Thyroid gland (tissue), 4 donors: ENCODE measurements at regions not wholly inside any gene's neighbourhood (a gene's known extent, or its start where the extent isn't known, plus 50 kb on each side); places are given as distances from the start of the nearest gene placed in this dataset.

Source experiments
- DNase-seq, 2 donors: peaks; one replicate each; pipeline ENCODE4 v3.0.0-alpha.2; 2019
- H3K27ac ChIP-seq, 3 donors: fragments of 200-600 bp; sonication (generic); 1 replicate in 2 of 3; 2 replicates in 1 of 3; pipeline ENCODE4 v1.5.1; 2016 to 2019; ENCODE audit warnings: mild to moderate bottlenecking in 1 of 3, moderate library complexity in 1 of 3
- H3K27me3 ChIP-seq: fragments of 200-600 bp; sonication (generic); one replicate; pipeline ENCODE4 v1.5.1; 2019
- H3K36me3 ChIP-seq, 2 donors: fragments of 200-600 bp; sonication (generic); one replicate each; pipeline ENCODE4 v1.5.1; 2016 to 2019
- H3K4me1 ChIP-seq, 2 donors: fragments of 200-600 bp; sonication (generic); one replicate each; pipeline ENCODE4 v1.5.1; 2017 to 2019
- H3K4me3 ChIP-seq, 3 donors: fragments of 200-600 bp; sonication (generic); replicated peaks in 1 of 3; 1 replicate in 2 of 3; 2 replicates in 1 of 3; pipeline ENCODE4 v1.5.1; 2016; ENCODE audit warnings: mild to moderate bottlenecking in 1 of 3
- H3K9me3 ChIP-seq: fragments of 200-600 bp; sonication (generic); one replicate; pipeline ENCODE4 v1.5.1; 2017
- POLR2A ChIP-seq, 2 donors: fragments of 450-650 bp; IDR thresholded peaks; one replicate each; pipeline ENCODE4 v1.6.1; 2017; ENCODE audit warnings: antibody characterized with exemption in 2 of 2, mild to moderate bottlenecking in 2 of 2, moderate library complexity in 1 of 2
- WGBS, 2 donors: methylation state at CpG; one replicate each; pipeline ENCODE4 v1.1.5; 2017; 5-methylcytosine and 5-hydroxymethylcytosine counted together
- intact Hi-C: fragments of 100-400 bp; cut with DNase I; formaldehyde crosslinking; loops from one replicate; pipeline ENCODE4 v1.15.1; 2023
- TF ChIP-seq, protein P1 (sequence below), 6 experiments: fragments of 200-600 bp in 3 of 6; fragments of 450-650 bp in 3 of 6; sonication (generic) in 3 of 6; IDR thresholded peaks; one replicate each; pipeline ENCODE4 v1.5.1; 2016 to 2019; ENCODE audit warnings: antibody characterized with exemption in 6 of 6, mild to moderate bottlenecking in 2 of 6, inconsistent platforms in 1 of 6, moderate library complexity in 1 of 6

DNA sequence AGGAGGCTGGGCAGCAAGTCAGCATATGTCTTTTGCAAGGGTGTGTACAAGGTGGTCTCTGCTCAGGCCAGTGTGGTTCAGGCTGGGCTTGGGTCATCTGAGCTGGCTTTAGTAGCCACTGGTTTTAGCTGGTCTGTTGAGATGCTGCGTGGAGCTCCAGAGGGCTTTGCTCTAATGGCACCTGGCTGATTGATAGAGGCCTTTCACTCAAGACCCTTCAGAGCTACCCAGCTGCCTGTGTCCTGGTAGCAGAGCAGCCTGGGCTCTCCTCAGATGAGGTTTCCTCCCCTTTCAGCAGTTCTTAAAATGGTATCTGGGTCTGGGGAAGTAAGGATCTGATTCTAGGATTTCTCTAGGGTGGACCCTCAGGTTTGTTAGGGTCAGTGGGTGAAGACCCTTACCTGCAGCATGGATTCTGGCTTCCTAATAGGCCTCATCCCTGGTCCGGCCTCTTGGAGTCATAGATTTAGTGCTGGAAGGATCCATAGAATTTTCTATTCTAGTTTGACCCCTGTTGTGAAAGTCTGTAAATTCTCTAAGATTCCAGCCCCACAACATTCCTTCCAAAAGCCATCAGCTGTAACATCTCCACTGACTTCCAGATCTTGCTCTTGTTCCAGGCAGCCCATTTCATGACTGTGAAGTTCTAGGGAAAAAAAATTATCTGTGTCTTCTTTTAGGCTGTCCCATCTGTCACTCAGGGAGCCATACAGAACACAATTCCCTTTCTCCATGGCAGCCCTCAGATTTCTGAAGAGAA is 190.2 kb upstream of the ZBED5 start:
- no peak for TF ChIP-seq POLR2A (IDR thresholded peaks at IDR 0.05)
- TF ChIP-seq, protein P1, sequence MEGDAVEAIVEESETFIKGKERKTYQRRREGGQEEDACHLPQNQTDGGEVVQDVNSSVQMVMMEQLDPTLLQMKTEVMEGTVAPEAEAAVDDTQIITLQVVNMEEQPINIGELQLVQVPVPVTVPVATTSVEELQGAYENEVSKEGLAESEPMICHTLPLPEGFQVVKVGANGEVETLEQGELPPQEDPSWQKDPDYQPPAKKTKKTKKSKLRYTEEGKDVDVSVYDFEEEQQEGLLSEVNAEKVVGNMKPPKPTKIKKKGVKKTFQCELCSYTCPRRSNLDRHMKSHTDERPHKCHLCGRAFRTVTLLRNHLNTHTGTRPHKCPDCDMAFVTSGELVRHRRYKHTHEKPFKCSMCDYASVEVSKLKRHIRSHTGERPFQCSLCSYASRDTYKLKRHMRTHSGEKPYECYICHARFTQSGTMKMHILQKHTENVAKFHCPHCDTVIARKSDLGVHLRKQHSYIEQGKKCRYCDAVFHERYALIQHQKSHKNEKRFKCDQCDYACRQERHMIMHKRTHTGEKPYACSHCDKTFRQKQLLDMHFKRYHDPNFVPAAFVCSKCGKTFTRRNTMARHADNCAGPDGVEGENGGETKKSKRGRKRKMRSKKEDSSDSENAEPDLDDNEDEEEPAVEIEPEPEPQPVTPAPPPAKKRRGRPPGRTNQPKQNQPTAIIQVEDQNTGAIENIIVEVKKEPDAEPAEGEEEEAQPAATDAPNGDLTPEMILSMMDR (IDR thresholded peaks at IDR 0.05) = no peak
- no peak for DNase-seq
- WGBS, 2 donors = 43 to 96% methylated on average over 2 of the region's 2 CpGs
- H3K27me3 ChIP-seq = no peaks in the 10 kb centered on the region
- no peaks in the 10 kb centered on the region for H3K9me3 ChIP-seq
- no peak overlapping the region for H3K27ac ChIP-seq
- no peaks in the 10 kb centered on the region for H3K36me3 ChIP-seq
- H3K4me1 ChIP-seq = no peaks in the 10 kb centered on the region
- intact Hi-C loops = no loop called here
- no peak overlapping the region for H3K4me3 ChIP-seq

DNA sequence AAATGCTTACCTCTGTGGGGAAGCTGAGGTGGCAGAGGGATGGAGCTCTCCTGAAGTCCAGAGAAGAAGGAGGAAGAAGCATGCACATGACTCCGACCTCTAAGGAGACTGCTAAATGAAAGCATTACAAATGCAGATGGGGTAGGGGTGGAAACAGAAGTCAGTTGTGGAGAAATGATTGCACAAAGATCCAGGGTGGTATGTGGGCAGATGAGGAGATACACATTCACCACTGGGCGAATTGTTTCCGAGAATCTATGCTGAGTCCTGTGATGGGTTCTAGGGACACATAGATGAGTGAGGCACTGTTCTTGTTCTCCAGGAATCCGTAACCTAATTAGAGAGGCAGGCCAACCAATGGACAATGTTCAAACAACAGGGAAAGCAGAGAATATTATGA is 188.9 kb upstream of the ZBED5 start:
- WGBS, 2 donors = 89 to 95% methylated on average over 4 of the region's 4 CpGs
- intact Hi-C loops = no loop called here
- DNase-seq = no peak
- TF ChIP-seq, protein P1 (IDR thresholded peaks at IDR 0.05) = no peak
- no peak for TF ChIP-seq POLR2A (IDR thresholded peaks at IDR 0.05)
- no peaks in the 10 kb centered on the region for H3K9me3 ChIP-seq
- no peaks in the 10 kb centered on the region for H3K36me3 ChIP-seq
- H3K4me1 ChIP-seq = no peaks in the 10 kb centered on the region
- H3K27ac ChIP-seq = no peak overlapping the region
- no peaks in the 10 kb centered on the region for H3K27me3 ChIP-seq
- no peak overlapping the region for H3K4me3 ChIP-seq

DNA sequence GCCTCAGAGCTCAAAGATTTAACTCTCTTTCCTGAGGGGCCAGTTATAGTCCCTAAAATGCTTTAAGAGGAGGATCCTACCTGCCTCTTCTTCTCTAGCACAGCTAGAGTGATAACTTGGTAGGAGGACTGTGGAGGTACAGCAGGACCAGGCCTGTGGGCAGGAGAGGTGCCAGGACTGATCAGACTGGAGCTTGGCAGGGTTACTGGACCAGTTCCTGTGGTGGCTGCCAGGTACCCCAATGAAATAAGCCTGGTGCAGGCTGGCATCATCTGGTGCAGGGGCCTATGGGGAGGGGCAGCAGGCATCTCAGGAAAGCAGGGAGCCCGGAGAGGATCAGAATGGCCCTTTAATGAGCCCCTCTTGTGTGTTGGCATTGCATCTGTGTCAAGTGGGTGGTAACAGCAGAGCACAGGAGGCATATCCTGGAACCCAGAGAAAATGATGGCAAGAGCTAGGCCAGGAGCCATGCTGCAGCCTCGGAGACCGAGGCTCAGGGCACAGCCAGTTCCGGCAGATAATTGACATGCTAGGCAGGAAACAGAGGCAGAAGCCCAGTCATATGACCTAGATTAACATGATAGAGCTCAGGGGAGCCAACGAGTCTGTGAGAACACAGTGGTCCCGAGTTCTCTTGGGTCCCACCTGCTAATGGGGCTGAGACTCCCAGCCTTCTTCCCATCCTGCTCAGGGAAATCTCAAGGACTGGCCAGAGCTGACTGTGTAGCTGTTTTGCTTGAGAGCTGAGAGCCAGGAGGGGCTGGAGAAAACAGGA is 187.5 kb upstream of the ZBED5 start:
- Histone ChIP-seq H3K4me3 (no peak overlapping the region), H3K27ac (no peak overlapping the region), H3K36me3 (no peaks in the 10 kb centered on the region), H3K9me3 (no peaks in the 10 kb centered on the region), H3K27me3 (no peaks in the 10 kb centered on the region), H3K4me1 (no peaks in the 10 kb centered on the region)
- intact Hi-C loops = no loop called here
- 85 to 93% methylated on average over 4 to 6 of the region's 6 CpGs for WGBS, 2 donors
- no peak for TF ChIP-seq POLR2A (IDR thresholded peaks at IDR 0.05)
- TF ChIP-seq, protein P1 (IDR thresholded peaks at IDR 0.05) = no peak
- no peak for DNase-seq

DNA sequence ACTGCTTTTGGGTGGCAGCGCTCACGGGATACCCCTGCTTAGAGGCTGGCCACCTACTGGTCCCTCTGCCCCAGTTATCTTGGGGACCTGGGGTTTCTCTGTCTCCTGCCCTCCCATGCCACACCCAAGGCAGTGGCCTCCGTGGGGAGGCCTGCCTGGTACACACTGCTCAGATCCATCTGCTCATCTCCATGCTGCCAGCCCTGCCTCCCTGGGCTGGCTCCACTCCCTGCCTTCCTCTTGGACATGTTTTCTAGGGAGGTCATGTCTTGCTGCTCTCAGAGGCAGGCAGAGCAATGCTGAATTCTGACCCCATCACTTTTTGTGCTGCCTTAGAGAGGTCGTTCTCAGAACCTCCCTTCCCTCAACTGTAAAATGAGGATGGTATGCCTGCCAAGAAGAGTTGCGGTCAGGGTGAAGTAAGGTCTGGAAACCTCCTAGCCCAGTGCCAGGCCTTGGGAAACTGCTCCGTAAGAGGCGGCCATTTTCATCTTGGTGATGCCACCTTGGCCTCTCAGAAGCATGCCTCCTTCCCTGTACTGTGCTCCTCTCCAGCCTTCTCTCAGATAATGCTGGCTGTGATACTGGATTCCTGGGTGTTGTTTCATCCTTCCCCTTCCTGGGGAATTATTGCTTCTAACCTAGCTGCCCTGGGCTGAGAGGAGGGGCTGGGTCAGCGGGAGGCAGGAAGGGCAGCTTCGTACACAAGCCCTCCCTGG is 186.4 kb upstream of the ZBED5 start:
- H3K9me3 ChIP-seq = no peaks in the 10 kb centered on the region
- TF ChIP-seq POLR2A (IDR thresholded peaks at IDR 0.05) = no peak
- TF ChIP-seq, protein P1 (IDR thresholded peaks at IDR 0.05) = no peak
- H3K4me3 ChIP-seq = no peak overlapping the region
- 88 to 89% methylated on average over 9 of the region's 9 CpGs for WGBS, 2 donors
- peaks cover 4 to 5% of the 10 kb centered on the region in 2 donors for H3K4me1 ChIP-seq
- no peaks in the 10 kb centered on the region for H3K27me3 ChIP-seq
- no peaks in the 10 kb centered on the region for H3K36me3 ChIP-seq
- intact Hi-C loops = loop anchor here (5.0 kb wide), 1 partner anchor 108 kb away; no protein-coding TSS in a partner anchor
- H3K27ac ChIP-seq = no peak overlapping the region
- DNase-seq = no peak
